ENCODE measurements at regions not wholly inside any gene's neighbourhood (a gene's known extent, or its start where the extent isn't known, plus 50 kb on each side); places are given as distances from the start of the nearest gene placed in this dataset.

GRCh38 chr1:119191325-119191724 is 50.9 kb upstream of the WARS2 start:
- Mint-ChIP-seq H3K36me3 (ENCODE audit: low read depth) (no peaks in the 10 kb centered on the region; the same call in 2 of the 3 replicates), H3K27ac (no peak overlapping the region), H3K4me1 (peaks cover 2% of the 10 kb centered on the region; the same call in 2 of the 3 replicates), H3K27me3 (ENCODE audit: insufficient read depth, low read depth, poor library complexity) (peaks cover 1% of the 10 kb centered on the region), H3K9me3 (no peaks in the 10 kb centered on the region), H3K4me3 (no peak overlapping the region)
- no peak for TF ChIP-seq EZH2 (IDR thresholded peaks at IDR 0.05; ENCODE audit: low read depth, unreplicated experiment)
- TF ChIP-seq, protein P1, sequence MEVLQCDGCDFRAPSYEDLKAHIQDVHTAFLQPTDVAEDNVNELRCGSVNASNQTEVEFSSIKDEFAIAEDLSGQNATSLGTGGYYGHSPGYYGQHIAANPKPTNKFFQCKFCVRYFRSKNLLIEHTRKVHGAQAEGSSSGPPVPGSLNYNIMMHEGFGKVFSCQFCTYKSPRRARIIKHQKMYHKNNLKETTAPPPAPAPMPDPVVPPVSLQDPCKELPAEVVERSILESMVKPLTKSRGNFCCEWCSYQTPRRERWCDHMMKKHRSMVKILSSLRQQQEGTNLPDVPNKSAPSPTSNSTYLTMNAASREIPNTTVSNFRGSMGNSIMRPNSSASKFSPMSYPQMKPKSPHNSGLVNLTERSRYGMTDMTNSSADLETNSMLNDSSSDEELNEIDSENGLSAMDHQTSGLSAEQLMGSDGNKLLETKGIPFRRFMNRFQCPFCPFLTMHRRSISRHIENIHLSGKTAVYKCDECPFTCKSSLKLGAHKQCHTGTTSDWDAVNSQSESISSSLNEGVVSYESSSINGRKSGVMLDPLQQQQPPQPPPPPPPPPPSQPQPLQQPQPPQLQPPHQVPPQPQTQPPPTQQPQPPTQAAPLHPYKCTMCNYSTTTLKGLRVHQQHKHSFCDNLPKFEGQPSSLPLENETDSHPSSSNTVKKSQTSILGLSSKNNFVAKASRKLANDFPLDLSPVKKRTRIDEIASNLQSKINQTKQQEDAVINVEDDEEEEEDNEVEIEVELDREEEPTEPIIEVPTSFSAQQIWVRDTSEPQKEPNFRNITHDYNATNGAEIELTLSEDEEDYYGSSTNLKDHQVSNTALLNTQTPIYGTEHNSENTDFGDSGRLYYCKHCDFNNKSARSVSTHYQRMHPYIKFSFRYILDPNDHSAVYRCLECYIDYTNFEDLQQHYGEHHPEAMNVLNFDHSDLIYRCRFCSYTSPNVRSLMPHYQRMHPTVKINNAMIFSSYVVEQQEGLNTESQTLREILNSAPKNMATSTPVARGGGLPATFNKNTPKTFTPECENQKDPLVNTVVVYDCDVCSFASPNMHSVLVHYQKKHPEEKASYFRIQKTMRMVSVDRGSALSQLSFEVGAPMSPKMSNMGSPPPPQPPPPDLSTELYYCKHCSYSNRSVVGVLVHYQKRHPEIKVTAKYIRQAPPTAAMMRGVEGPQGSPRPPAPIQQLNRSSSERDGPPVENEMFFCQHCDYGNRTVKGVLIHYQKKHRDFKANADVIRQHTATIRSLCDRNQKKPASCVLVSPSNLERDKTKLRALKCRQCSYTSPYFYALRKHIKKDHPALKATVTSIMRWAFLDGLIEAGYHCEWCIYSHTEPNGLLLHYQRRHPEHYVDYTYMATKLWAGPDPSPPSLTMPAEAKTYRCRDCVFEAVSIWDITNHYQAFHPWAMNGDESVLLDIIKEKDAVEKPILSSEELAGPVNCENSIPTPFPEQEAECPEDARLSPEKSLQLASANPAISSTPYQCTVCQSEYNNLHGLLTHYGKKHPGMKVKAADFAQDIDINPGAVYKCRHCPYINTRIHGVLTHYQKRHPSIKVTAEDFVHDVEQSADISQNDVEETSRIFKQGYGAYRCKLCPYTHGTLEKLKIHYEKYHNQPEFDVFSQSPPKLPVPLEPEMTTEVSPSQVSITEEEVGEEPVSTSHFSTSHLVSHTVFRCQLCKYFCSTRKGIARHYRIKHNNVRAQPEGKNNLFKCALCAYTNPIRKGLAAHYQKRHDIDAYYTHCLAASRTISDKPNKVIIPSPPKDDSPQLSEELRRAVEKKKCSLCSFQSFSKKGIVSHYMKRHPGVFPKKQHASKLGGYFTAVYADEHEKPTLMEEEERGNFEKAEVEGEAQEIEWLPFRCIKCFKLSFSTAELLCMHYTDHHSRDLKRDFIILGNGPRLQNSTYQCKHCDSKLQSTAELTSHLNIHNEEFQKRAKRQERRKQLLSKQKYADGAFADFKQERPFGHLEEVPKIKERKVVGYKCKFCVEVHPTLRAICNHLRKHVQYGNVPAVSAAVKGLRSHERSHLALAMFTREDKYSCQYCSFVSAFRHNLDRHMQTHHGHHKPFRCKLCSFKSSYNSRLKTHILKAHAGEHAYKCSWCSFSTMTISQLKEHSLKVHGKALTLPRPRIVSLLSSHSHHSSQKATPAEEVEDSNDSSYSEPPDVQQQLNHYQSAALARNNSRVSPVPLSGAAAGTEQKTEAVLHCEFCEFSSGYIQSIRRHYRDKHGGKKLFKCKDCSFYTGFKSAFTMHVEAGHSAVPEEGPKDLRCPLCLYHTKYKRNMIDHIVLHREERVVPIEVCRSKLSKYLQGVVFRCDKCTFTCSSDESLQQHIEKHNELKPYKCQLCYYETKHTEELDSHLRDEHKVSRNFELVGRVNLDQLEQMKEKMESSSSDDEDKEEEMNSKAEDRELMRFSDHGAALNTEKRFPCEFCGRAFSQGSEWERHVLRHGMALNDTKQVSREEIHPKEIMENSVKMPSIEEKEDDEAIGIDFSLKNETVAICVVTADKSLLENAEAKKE (CRISPR knock-in tag; IDR thresholded peaks at IDR 0.05): no peak
- no peak for TF ChIP-seq STAT1 (IDR thresholded peaks at IDR 0.05; ENCODE audit: unreplicated experiment)
- TF ChIP-seq CREB1 (CRISPR knock-in tag; IDR thresholded peaks at IDR 0.05; ENCODE audit: low read depth): no peak
- TF ChIP-seq EZH2phosphoT487 (IDR thresholded peaks at IDR 0.05; ENCODE audit: unreplicated experiment): no peak
- TF ChIP-seq, protein P2, sequence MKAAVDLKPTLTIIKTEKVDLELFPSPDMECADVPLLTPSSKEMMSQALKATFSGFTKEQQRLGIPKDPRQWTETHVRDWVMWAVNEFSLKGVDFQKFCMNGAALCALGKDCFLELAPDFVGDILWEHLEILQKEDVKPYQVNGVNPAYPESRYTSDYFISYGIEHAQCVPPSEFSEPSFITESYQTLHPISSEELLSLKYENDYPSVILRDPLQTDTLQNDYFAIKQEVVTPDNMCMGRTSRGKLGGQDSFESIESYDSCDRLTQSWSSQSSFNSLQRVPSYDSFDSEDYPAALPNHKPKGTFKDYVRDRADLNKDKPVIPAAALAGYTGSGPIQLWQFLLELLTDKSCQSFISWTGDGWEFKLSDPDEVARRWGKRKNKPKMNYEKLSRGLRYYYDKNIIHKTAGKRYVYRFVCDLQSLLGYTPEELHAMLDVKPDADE (IDR thresholded peaks at IDR 0.05): no peak
- TF ChIP-seq ZNF331 (CRISPR knock-in tag; IDR thresholded peaks at IDR 0.05; ENCODE audit: low read depth): no peak
- TF ChIP-seq, protein P3, sequence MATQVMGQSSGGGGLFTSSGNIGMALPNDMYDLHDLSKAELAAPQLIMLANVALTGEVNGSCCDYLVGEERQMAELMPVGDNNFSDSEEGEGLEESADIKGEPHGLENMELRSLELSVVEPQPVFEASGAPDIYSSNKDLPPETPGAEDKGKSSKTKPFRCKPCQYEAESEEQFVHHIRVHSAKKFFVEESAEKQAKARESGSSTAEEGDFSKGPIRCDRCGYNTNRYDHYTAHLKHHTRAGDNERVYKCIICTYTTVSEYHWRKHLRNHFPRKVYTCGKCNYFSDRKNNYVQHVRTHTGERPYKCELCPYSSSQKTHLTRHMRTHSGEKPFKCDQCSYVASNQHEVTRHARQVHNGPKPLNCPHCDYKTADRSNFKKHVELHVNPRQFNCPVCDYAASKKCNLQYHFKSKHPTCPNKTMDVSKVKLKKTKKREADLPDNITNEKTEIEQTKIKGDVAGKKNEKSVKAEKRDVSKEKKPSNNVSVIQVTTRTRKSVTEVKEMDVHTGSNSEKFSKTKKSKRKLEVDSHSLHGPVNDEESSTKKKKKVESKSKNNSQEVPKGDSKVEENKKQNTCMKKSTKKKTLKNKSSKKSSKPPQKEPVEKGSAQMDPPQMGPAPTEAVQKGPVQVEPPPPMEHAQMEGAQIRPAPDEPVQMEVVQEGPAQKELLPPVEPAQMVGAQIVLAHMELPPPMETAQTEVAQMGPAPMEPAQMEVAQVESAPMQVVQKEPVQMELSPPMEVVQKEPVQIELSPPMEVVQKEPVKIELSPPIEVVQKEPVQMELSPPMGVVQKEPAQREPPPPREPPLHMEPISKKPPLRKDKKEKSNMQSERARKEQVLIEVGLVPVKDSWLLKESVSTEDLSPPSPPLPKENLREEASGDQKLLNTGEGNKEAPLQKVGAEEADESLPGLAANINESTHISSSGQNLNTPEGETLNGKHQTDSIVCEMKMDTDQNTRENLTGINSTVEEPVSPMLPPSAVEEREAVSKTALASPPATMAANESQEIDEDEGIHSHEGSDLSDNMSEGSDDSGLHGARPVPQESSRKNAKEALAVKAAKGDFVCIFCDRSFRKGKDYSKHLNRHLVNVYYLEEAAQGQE (IDR thresholded peaks at IDR 0.05; ENCODE audit: unreplicated experiment): no peak
- TF ChIP-seq POLR2AphosphoS5 (IDR thresholded peaks at IDR 0.05; ENCODE audit: low read depth): no peak
- TF ChIP-seq CTCF (conservative IDR thresholded peaks at IDR 0.05; ENCODE audit: low read depth in 2 of 2): no peak
- TF ChIP-seq NANOG (IDR thresholded peaks at IDR 0.05; ENCODE audit: borderline replicate concordance): no peak
- TF ChIP-seq ZNF114 (CRISPR knock-in tag; IDR thresholded peaks at IDR 0.05): no peak
- TF ChIP-seq JUNB (IDR thresholded peaks at IDR 0.05; ENCODE audit: unreplicated experiment): no peak
- no peaks in the 10 kb centered on the region for H3K27me3 ChIP-seq (ENCODE audit: insufficient read depth)
- ATAC-seq: no peak
- H3K36me3 ChIP-seq (ENCODE audit: insufficient read depth): no peaks in the 10 kb centered on the region
- no peak overlapping the region for H3K27ac ChIP-seq (ENCODE audit: low read depth)
- H3F3A ChIP-seq (replicated peaks; ENCODE audit: low read depth): no peaks in the 10 kb centered on the region
- H3K4me3 ChIP-seq: no peak overlapping the region
- no peaks in the 10 kb centered on the region for H3K4me1 ChIP-seq (ENCODE audit: insufficient read depth)
- no peaks in the 10 kb centered on the region for H3K79me2 ChIP-seq (replicated peaks; ENCODE audit: insufficient read depth)
- no peaks in the 10 kb centered on the region for H4K20me1 ChIP-seq (replicated peaks; ENCODE audit: insufficient read depth)
- DNase-seq (ENCODE audit: low spot score): peak; percentile 10
- no peak overlapping the region for H2AFZ ChIP-seq
- H3K4me2 ChIP-seq: no peak overlapping the region
- 0 out of 2 replicates have a peak, but pooled peaks cover 5% of the 10 kb centered on the region for H3K9me2 ChIP-seq (ENCODE audit: insufficient read depth)

All from GM23338 (cell line).